PC-9 (cell line): ENCODE measurements at regions not wholly inside any gene's neighbourhood (a gene's known extent, or its start where the extent isn't known, plus 50 kb on each side); places are given as distances from the start of the nearest gene placed in this dataset.

ENCODE experiments used
- BruUV-seq: library from RNA; stranded (reverse); fragments of 400-500 nt; replicated peaks from 2 replicates; lab custom pipeline; 2021; lab: Mats Ljungman, UMichigan
- CTCF ChIA-PET: fragments of 300-600 bp; sonication (Branson Sonifier 250); formaldehyde crosslinking; loops from one replicate; lab custom pipeline; 2022; ENCODE audit warnings: antibody characterized with exemption; lab: Charles Lee
- POLR2A ChIA-PET: fragments of 300-600 bp; sonication (Branson Sonifier 250); formaldehyde crosslinking; loops from one replicate; lab custom pipeline; 2022; ENCODE audit warnings: antibody characterized with exemption; ENCODE audit not compliant: unreplicated experiment; lab: Charles Lee
- DNase-seq, 2 experiments: peaks; one replicate each; pipeline versions ENCODE4 v3.0.0 to v3.0.0-alpha.2; 2015 to 2022; ENCODE audit warnings: mixed read lengths in 1 of 2
- H2AFZ ChIP-seq: fragments of 200-600 bp; sonication (generic); 2 replicates; pipeline ENCODE4 v1.8.1; 2017; ENCODE audit warnings: antibody characterized with exemption
- H3F3A ChIP-seq: fragments of 200-600 bp; sonication (generic); 2 replicates; pipeline ENCODE4 v1.8.1; 2017; ENCODE audit warnings: antibody characterized with exemption, mild to moderate bottlenecking, low read depth; ENCODE audit not compliant: insufficient read depth
- H3K27ac ChIP-seq: fragments of 200-600 bp; sonication (generic); 2 replicates; pipeline ENCODE4 v1.6.1; 2016; ENCODE audit warnings: mixed run types
- H3K27me3 ChIP-seq: fragments of 200-600 bp; sonication (generic); 2 replicates; pipeline ENCODE4 v1.6.1; 2016; ENCODE audit warnings: low read depth, mixed run types; ENCODE audit not compliant: insufficient read depth
- H3K36me3 ChIP-seq: fragments of 200-600 bp; sonication (generic); 2 replicates; pipeline ENCODE4 v1.6.1; 2016; ENCODE audit warnings: low read depth, mixed run types
- H3K4me1 ChIP-seq: fragments of 200-600 bp; sonication (generic); replicated peaks from 2 replicates; pipeline ENCODE4 v1.6.1; 2016; ENCODE audit warnings: mixed run types; ENCODE audit not compliant: insufficient read depth
- H3K4me2 ChIP-seq: fragments of 200-600 bp; sonication (generic); 2 replicates; pipeline ENCODE4 v1.6.1; 2017; ENCODE audit warnings: mixed run types
- H3K4me3 ChIP-seq: fragments of 200-600 bp; sonication (generic); 2 replicates; pipeline ENCODE4 v1.6.1; 2016; ENCODE audit warnings: mixed run types
- H3K79me2 ChIP-seq: fragments of 200-600 bp; sonication (generic); 2 replicates; pipeline ENCODE4 v1.6.1; 2017; ENCODE audit warnings: low read depth, mixed run types
- H3K9me2 ChIP-seq: fragments of 200-600 bp; sonication (generic); 2 replicates; pipeline ENCODE4 v1.8.1; 2017; ENCODE audit warnings: mild to moderate bottlenecking; ENCODE audit not compliant: insufficient read depth
- H3K9me3 ChIP-seq: fragments of 200-600 bp; sonication (generic); 2 replicates; pipeline ENCODE4 v1.8.1; 2016; ENCODE audit warnings: low read depth; ENCODE audit not compliant: insufficient read depth
- H4K20me1 ChIP-seq: fragments of 200-600 bp; sonication (generic); 2 replicates; pipeline ENCODE4 v1.8.1; 2017; ENCODE audit not compliant: insufficient read depth
- EZH2 ChIP-seq: fragments of 200-600 bp; sonication (generic); IDR thresholded peaks from 2 replicates; pipeline ENCODE4 v1.8.0; 2017; ENCODE audit warnings: antibody characterized with exemption, low read depth
- intact Hi-C: fragments of 100-400 bp; cut with micrococcal nuclease; formaldehyde crosslinking; loops from one replicate; pipeline ENCODE4 v1.10.0; 2022; ENCODE audit not compliant: unreplicated experiment
- TF ChIP-seq, protein P1 (sequence below): fragments of 200-600 bp; sonication (generic); conservative IDR thresholded peaks from 2 replicates; pipeline ENCODE4 v1.6.1; 2017; ENCODE audit warnings: mixed run types, antibody characterized with exemption, mild to moderate bottlenecking, moderate library complexity

DNA sequence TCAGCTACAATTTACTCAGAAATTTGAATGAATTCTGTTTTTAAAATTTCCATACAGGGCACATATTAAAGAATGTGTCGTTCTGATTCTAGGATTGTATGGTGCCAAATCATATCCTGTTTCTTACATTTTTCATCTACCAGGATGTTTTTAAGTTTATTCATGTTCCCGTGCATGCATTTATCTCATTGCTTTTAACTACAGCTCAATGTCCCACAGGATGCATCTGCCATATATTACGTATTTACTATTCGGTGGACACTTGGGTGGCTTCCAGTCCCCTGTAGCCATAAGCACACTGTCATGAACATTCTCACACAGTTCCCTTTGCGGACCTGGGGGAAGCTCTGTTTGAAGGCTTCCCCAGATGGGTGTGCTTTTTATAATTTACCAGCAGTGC is 122.3 kb downstream of the CCDC71L start:
- no peaks in the 10 kb centered on the region for H3F3A ChIP-seq
- no peaks in the 10 kb centered on the region for H3K27me3 ChIP-seq
- H2AFZ ChIP-seq, result no peak overlapping the region
- CTCF ChIA-PET, result no interaction called here
- H3K9me3 ChIP-seq, result no peaks in the 10 kb centered on the region; the same call in 1 of the 2 replicates
- BruUV-seq, result no TSS peak
- no peak overlapping the region for H3K4me3 ChIP-seq
- POLR2A ChIA-PET, result no interaction called here
- H3K4me2 ChIP-seq, result no peak overlapping the region
- no peaks in the 10 kb centered on the region for H3K79me2 ChIP-seq
- TF ChIP-seq, protein P1, sequence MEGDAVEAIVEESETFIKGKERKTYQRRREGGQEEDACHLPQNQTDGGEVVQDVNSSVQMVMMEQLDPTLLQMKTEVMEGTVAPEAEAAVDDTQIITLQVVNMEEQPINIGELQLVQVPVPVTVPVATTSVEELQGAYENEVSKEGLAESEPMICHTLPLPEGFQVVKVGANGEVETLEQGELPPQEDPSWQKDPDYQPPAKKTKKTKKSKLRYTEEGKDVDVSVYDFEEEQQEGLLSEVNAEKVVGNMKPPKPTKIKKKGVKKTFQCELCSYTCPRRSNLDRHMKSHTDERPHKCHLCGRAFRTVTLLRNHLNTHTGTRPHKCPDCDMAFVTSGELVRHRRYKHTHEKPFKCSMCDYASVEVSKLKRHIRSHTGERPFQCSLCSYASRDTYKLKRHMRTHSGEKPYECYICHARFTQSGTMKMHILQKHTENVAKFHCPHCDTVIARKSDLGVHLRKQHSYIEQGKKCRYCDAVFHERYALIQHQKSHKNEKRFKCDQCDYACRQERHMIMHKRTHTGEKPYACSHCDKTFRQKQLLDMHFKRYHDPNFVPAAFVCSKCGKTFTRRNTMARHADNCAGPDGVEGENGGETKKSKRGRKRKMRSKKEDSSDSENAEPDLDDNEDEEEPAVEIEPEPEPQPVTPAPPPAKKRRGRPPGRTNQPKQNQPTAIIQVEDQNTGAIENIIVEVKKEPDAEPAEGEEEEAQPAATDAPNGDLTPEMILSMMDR, result no peak
- TF ChIP-seq EZH2, result no peak
- no peak overlapping the region for H3K27ac ChIP-seq
- no peaks in the 10 kb centered on the region for H4K20me1 ChIP-seq
- peaks cover 8% of the 10 kb centered on the region; the same call in 1 of the 2 replicates for H3K4me1 ChIP-seq
- no peaks in the 10 kb centered on the region for H3K36me3 ChIP-seq
- intact Hi-C loops, result no loop called here
- peaks cover 6% of the 10 kb centered on the region; the same call in 1 of the 2 replicates for H3K9me2 ChIP-seq
- no peak for DNase-seq

DNA sequence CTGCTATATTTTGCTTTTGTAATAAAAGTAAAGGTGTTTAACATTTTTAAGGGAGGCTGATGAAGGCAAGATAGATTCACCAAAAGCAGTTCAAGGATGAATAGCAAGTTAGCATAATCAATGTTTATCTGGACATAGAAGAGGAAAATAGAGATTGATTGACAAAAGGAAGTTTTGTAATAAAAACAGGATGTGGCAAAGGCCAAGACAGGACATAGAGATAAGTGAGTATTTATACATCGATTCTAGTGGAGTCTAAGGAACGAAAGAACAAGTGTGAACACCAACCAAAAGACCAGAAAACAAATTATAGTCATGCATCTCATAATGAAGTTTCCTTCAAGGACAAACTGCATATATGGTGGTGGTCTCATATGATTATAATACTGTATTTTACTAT is 123.8 kb downstream of the CCDC71L start:
- intact Hi-C loops, result no loop called here
- Histone ChIP-seq H3K79me2 (no peaks in the 10 kb centered on the region), H2AFZ (no peak overlapping the region), H3K36me3 (no peaks in the 10 kb centered on the region), H3F3A (no peaks in the 10 kb centered on the region), H4K20me1 (no peaks in the 10 kb centered on the region), H3K27ac (no peak overlapping the region), H3K4me2 (no peak overlapping the region), H3K27me3 (no peaks in the 10 kb centered on the region), H3K9me2 (peaks cover 6% of the 10 kb centered on the region; the same call in 1 of the 2 replicates), H3K4me1 (no peaks in the 10 kb centered on the region), H3K4me3 (no peak overlapping the region), H3K9me3 (no peaks in the 10 kb centered on the region; the same call in 1 of the 2 replicates)
- no peak for TF ChIP-seq EZH2
- TF ChIP-seq, protein P1, result no peak
- ChIA-PET CTCF (no interaction called here), POLR2A (no interaction called here)
- no TSS peak for BruUV-seq
- no peak for DNase-seq

DNA sequence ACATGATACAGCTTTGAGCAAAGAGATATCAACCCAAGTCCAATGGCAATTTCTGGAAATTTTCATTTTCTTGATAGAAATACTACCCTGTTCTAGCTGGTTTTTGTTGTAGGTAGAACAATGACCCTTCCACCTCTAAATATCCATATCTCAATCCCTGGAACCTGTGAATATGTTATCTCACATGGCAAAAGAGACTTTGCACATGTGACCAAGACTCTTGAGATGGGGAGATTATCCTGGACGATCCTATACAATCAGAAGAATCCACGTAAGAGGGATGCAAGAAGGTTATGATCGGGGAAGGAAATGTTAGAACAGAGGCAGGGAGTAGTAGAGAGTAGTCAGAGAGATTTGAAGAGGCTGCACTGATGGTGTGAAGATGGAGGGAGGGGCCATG is 124.9 kb downstream of the CCDC71L start:
- Histone ChIP-seq H3K36me3 (no peaks in the 10 kb centered on the region), H3K79me2 (no peaks in the 10 kb centered on the region), H3K27ac (no peak overlapping the region), H3K9me2 (peaks cover 6% of the 10 kb centered on the region; the same call in 1 of the 2 replicates), H3K4me2 (no peak overlapping the region), H3K4me1 (no peaks in the 10 kb centered on the region), H4K20me1 (no peaks in the 10 kb centered on the region), H3K9me3 (no peaks in the 10 kb centered on the region), H3K4me3 (no peak overlapping the region), H2AFZ (no peak overlapping the region), H3F3A (no peaks in the 10 kb centered on the region), H3K27me3 (no peaks in the 10 kb centered on the region)
- intact Hi-C loops, result no loop called here
- no peak for DNase-seq
- TF ChIP-seq, protein P1, result no peak
- TF ChIP-seq EZH2, result no peak
- ChIA-PET POLR2A (no interaction called here), CTCF (no interaction called here)
- no TSS peak for BruUV-seq
